Mesendoderm (in vitro differentiated cells): ENCODE measurements at regions not wholly inside any gene's neighbourhood (a gene's known extent, or its start where the extent isn't known, plus 50 kb on each side); places are given as distances from the start of the nearest gene placed in this dataset.
A peak's percentile ranks its signal among the peaks of the same experiment; 100 is the strongest.

Experiments
- DNase-seq: peaks from one replicate; pipeline ENCODE4 v3.0.0; 2013
- H2AK5ac ChIP-seq: 2 replicates; pipeline ENCODE4 v1.6.1; 2013; ENCODE audit warnings: low read length, inconsistent platforms
- H2BK120ac ChIP-seq: 2 replicates; pipeline ENCODE4 v1.6.1; 2013; ENCODE audit warnings: low read depth, mild to moderate bottlenecking, low read length, moderate library complexity, mixed read lengths
- H2BK15ac ChIP-seq: replicated peaks from 2 replicates; pipeline ENCODE4 v1.6.1; 2013; ENCODE audit warnings: low read depth, mild to moderate bottlenecking, moderate library complexity
- H2BK5ac ChIP-seq: 2 replicates; pipeline ENCODE4 v1.6.1; 2013; ENCODE audit warnings: low read length, inconsistent platforms
- H3K18ac ChIP-seq: 2 replicates; pipeline ENCODE4 v1.6.1; 2013; ENCODE audit warnings: mild to moderate bottlenecking, low read length, mixed read lengths
- H3K23ac ChIP-seq: one replicate; pipeline ENCODE4 v1.6.1; 2013; ENCODE audit warnings: low read length
- H3K27ac ChIP-seq: 2 replicates; pipeline ENCODE4 v1.5.1; 2013; ENCODE audit warnings: low read depth, mild to moderate bottlenecking, inconsistent platforms, low read length, moderate library complexity
- H3K27me3 ChIP-seq: 2 replicates; pipeline ENCODE4 v1.6.1; 2013; ENCODE audit warnings: low read length, control low read depth, mild to moderate bottlenecking, inconsistent platforms; ENCODE audit not compliant: insufficient read depth, poor library complexity
- H3K36me3 ChIP-seq: 2 replicates; pipeline ENCODE4 v1.6.1; 2013; ENCODE audit warnings: low read length, inconsistent platforms; ENCODE audit not compliant: control insufficient read depth, insufficient read depth
- H3K4ac ChIP-seq: one replicate; pipeline ENCODE4 v1.6.1; 2013; ENCODE audit warnings: low read depth, mild to moderate bottlenecking, low read length, moderate library complexity
- H3K4me1 ChIP-seq: 2 replicates; pipeline ENCODE4 v1.6.1; 2013; ENCODE audit warnings: low read depth, low read length, inconsistent platforms; ENCODE audit not compliant: control insufficient read depth
- H3K4me2 ChIP-seq: 2 replicates; pipeline ENCODE4 v1.6.1; 2013; ENCODE audit warnings: low read length
- H3K4me3 ChIP-seq: 2 replicates; pipeline ENCODE4 v1.5.1; 2013; ENCODE audit warnings: mild to moderate bottlenecking, low read length
- H3K56ac ChIP-seq: one replicate; pipeline ENCODE4 v1.6.1; 2013; ENCODE audit warnings: low read length
- H3K79me1 ChIP-seq: 2 replicates; pipeline ENCODE4 v1.6.1; 2013; ENCODE audit warnings: low read length, inconsistent platforms
- H3K79me2 ChIP-seq: 2 replicates; pipeline ENCODE4 v1.6.1; 2013; ENCODE audit warnings: mild to moderate bottlenecking, low read length; ENCODE audit not compliant: control insufficient read depth, insufficient read depth
- H3K9ac ChIP-seq: 2 replicates; pipeline ENCODE4 v1.6.1; 2013; ENCODE audit warnings: low read length, inconsistent platforms
- H4K5ac ChIP-seq: one replicate; pipeline ENCODE4 v1.6.1; 2013; ENCODE audit warnings: low read length
- H4K8ac ChIP-seq: one replicate; pipeline ENCODE4 v1.6.1; 2013; ENCODE audit warnings: low read depth, mild to moderate bottlenecking, control low read depth, low read length, moderate library complexity
- WGBS: extraction: QIAGEN DNeasy Blood & Tissue Kit; methylation state at CpG from one replicate; pipeline ENCODE4 v1.1.7; 2013; ENCODE audit warnings: low lambda C conversion rate, missing lambda C conversion rate; ENCODE audit not compliant: insufficient coverage; ENCODE audit errors: extremely low coverage; 5-methylcytosine and 5-hydroxymethylcytosine counted together

DNA sequence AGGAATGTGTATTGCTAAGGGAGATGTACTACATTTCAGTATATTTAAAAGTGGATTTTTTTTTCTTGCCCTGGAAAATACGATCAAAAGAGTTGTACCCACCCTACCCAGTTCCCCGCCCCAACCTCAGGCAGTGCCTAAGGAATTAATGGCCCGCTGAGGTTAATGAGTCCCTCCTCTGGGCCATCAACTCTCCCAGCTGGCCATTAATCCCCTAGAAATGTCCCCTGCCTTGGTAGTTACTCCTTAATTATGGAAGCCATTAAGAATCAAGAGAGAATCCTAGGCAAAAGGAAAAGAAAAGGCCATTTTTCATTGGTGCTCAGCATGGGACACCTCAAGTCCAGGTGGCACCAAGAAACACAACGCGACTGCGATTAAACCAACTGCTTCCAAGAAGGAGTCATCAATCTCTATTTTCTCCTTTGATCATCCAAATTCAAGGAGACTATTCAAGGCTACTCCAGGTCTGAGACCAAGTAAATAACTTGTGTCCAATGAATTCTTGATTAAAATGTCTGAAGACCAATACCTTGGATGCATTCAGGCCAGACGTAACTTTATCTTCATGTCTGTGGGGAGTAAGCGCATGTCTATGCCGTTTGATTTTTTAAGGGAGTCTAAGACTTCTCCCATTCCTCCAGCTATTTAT, 1962.2 kb upstream of the WWC1 start:
- no peaks in the 10 kb centered on the region for H3K27me3 ChIP-seq
- no peak overlapping the region for H3K9ac ChIP-seq
- H3K27ac ChIP-seq, result no peak overlapping the region
- H3K36me3 ChIP-seq, result no peaks in the 10 kb centered on the region
- no peak for DNase-seq
- H3K56ac ChIP-seq, result no peak overlapping the region
- H3K4me1 ChIP-seq, result peaks cover 7% of the 10 kb centered on the region
- H2BK5ac ChIP-seq, result no peak overlapping the region
- no peak overlapping the region for H2BK120ac ChIP-seq
- no peak overlapping the region for H2AK5ac ChIP-seq
- no peak overlapping the region for H3K23ac ChIP-seq
- H3K4me2 ChIP-seq, result no peak overlapping the region
- H3K18ac ChIP-seq, result no peak overlapping the region
- WGBS, result no CpG with 5 or more reads among the region's 9 CpGs
- no peak overlapping the region for H4K5ac ChIP-seq
- no peak overlapping the region for H3K4me3 ChIP-seq
- no peaks in the 10 kb centered on the region for H3K79me1 ChIP-seq
- no peaks in the 10 kb centered on the region for H3K79me2 ChIP-seq
- no peak overlapping the region for H2BK15ac ChIP-seq
- no peak overlapping the region for H4K8ac ChIP-seq
- H3K4ac ChIP-seq, result no peak overlapping the region

DNA sequence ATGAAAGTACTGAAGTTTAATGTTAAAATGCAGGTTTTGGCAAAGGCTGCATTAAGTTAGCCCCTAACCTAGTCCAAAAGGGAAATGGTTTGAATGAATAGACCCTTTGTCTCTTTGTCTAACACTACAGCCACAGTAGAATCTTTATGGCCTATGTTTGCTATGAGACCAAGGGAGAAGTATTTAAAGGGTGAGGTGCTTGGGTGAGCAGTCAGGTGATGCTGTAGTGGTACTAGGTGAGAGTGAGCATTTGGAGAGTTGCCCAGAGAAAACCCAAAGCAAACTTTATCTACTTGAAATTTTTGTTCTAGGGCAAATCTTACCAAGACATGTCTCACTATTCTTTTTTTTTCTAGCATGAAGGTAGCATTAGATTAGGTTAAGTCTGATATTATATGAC, 1961.4 kb upstream of the WWC1 start:
- DNase-seq, result no peak
- H3K27ac ChIP-seq, result no peak overlapping the region

DNA sequence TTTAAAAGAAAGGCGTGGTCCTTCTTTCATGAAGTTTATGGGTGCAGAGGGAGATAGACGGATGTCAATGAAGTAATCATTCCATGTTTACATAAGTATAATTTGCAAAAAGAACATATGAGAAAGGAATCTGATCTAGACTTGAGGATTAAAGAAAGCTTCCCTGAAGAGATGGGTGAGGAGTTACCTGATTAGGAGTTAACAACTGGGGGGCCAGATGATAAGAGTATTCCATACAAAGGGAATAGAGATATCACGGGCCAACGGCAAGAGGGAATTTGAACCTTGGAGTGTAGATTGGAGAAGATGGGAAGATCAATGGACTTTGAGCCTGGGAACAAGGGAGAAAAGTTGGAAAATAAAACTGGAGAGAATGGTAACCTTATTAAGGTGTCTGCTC, 1959.9 kb upstream of the WWC1 start:
- Histone ChIP-seq H3K4ac (no peak overlapping the region), H3K27me3 (no peaks in the 10 kb centered on the region), H3K56ac (no peak overlapping the region), H2BK15ac (no peak overlapping the region), H4K5ac (no peak overlapping the region), H2BK5ac (no peak overlapping the region), H2BK120ac (no peak overlapping the region), H3K4me3 (no peak overlapping the region), H3K27ac (no peak overlapping the region), H3K79me2 (no peaks in the 10 kb centered on the region), H3K4me2 (no peak overlapping the region), H3K79me1 (no peaks in the 10 kb centered on the region), H3K23ac (no peak overlapping the region), H3K9ac (no peak overlapping the region), H2AK5ac (no peak overlapping the region), H3K4me1 (no peaks in the 10 kb centered on the region), H3K36me3 (no peaks in the 10 kb centered on the region), H4K8ac (no peak overlapping the region), H3K18ac (no peak overlapping the region)
- WGBS, result no CpG with 5 or more reads among the region's 4 CpGs
- DNase-seq, result peak; percentile 61

More for the DNA sequence above, 1961.4 kb upstream of the WWC1 start:
- no peaks in the 10 kb centered on the region for H3K27me3 ChIP-seq
- H3K56ac ChIP-seq, result no peak overlapping the region
- no peak overlapping the region for H2BK120ac ChIP-seq
- H3K4me2 ChIP-seq, result no peak overlapping the region
- no peaks in the 10 kb centered on the region for H3K36me3 ChIP-seq
- H2BK5ac ChIP-seq, result no peak overlapping the region
- H2BK15ac ChIP-seq, result no peak overlapping the region
- peaks cover 4% of the 10 kb centered on the region for H3K4me1 ChIP-seq
- H3K18ac ChIP-seq, result no peak overlapping the region
- H3K79me2 ChIP-seq, result no peaks in the 10 kb centered on the region
- no peak overlapping the region for H3K4ac ChIP-seq
- no peak overlapping the region for H4K8ac ChIP-seq
- H4K5ac ChIP-seq, result no peak overlapping the region
- H3K79me1 ChIP-seq, result no peaks in the 10 kb centered on the region
- no peak overlapping the region for H3K9ac ChIP-seq
- H2AK5ac ChIP-seq, result no peak overlapping the region
- H3K23ac ChIP-seq, result no peak overlapping the region
- H3K4me3 ChIP-seq, result no peak overlapping the region

DNA sequence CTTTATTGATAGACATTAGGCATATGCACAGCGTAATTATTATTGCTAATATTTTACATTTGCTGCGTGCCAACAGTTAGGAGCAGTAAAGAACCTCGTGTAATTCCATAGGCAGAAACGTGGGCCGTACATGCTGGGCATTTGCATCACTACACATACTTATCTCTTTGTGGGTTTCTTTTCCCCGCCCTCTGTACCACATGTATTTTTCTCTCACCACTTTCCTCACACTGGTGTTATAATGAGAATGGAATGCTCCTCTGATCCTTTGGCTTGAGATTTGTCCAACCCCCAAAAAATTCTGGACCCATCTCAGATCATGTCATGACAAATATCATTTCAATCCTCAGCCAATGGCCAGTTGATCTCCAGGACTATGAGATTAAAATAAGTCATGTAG, 1952.6 kb upstream of the WWC1 start:
- no peak overlapping the region for H3K23ac ChIP-seq
- no peaks in the 10 kb centered on the region for H3K79me1 ChIP-seq
- H2BK5ac ChIP-seq, result no peak overlapping the region
- H3K4me2 ChIP-seq, result no peak overlapping the region
- H3K27ac ChIP-seq, result no peak overlapping the region
- H4K8ac ChIP-seq, result no peak overlapping the region
- no peak overlapping the region for H2BK15ac ChIP-seq
- H3K56ac ChIP-seq, result no peak overlapping the region
- WGBS, result no CpG with 5 or more reads among the region's 6 CpGs
- H3K9ac ChIP-seq, result no peak overlapping the region
- no peak overlapping the region for H2BK120ac ChIP-seq
- DNase-seq, result no peak
- no peak overlapping the region for H3K4me3 ChIP-seq
- H2AK5ac ChIP-seq, result no peak overlapping the region
- H3K4ac ChIP-seq, result no peak overlapping the region
- H3K79me2 ChIP-seq, result no peaks in the 10 kb centered on the region
- H3K36me3 ChIP-seq, result no peaks in the 10 kb centered on the region
- no peak overlapping the region for H4K5ac ChIP-seq
- H3K27me3 ChIP-seq, result no peaks in the 10 kb centered on the region
- peaks cover 1% of the 10 kb centered on the region for H3K4me1 ChIP-seq
- no peak overlapping the region for H3K18ac ChIP-seq

DNA sequence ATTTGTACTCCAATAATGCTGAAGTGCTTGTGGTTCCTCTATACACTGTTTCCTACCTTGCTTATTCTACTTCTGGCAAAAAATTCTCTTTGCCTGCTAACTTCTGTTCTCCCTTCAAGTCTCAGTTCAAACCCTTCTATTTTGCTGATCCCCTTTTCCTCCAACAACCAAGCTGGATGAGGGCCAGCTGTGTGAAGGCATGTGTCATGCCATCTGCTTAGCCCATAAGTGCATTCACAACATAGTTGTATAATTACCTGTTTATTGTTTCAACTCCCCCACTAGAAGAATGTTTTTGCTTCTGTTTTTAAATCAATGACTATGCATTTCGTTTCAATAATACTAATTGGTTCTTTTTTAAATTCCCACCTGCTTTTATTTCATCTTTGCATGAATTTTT, 1951.4 kb upstream of the WWC1 start:
- Histone ChIP-seq H3K27me3 (no peaks in the 10 kb centered on the region), H4K5ac (no peak overlapping the region), H2AK5ac (no peak overlapping the region), H3K4me3 (no peak overlapping the region), H2BK5ac (no peak overlapping the region), H3K56ac (no peak overlapping the region), H2BK120ac (no peak overlapping the region), H3K4ac (no peak overlapping the region), H3K79me1 (no peaks in the 10 kb centered on the region), H3K27ac (no peak overlapping the region), H3K79me2 (no peaks in the 10 kb centered on the region), H3K9ac (no peak overlapping the region), H3K18ac (peak overlapping the region; percentile 12), H2BK15ac (no peak overlapping the region), H4K8ac (no peak overlapping the region), H3K23ac (no peak overlapping the region), H3K4me2 (no peak overlapping the region), H3K36me3 (no peaks in the 10 kb centered on the region), H3K4me1 (peaks cover 1% of the 10 kb centered on the region)
- no peak for DNase-seq
- WGBS, result no CpG with 5 or more reads among the region's 1 CpG

DNA sequence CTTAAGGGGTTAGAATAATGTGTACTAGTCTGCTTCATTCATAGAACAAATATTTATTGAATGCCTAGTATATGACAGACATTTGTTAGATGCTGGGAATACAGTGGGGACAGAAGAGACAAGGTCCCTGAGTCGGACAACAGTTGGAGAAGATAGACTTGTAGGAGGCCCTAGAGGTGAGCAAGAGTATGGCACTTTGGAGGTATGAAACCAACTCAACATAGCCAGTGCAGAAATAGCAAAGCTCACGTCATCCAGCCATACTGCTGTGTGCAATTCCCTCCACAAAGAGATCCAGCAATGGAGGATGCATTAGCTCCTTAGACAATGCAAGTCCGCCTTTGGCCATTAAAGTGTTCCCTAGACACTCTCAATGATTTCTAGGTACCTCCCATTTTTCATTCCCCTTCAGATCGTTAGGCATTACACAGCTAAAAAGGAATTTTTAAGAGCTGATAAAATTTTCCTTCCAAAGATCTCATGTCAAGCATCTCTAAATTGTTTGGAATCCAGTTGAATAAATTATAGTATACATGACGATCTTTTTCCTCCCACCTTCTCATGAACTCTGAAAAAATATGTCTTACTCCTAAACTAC, 1949.6 kb upstream of the WWC1 start:
- Histone ChIP-seq H4K5ac (no peak overlapping the region), H3K27me3 (no peaks in the 10 kb centered on the region), H3K4me3 (no peak overlapping the region), H4K8ac (no peak overlapping the region), H3K36me3 (no peaks in the 10 kb centered on the region), H3K9ac (no peak overlapping the region), H3K18ac (no peak overlapping the region), H3K23ac (no peak overlapping the region), H2AK5ac (no peak overlapping the region), H2BK15ac (no peak overlapping the region), H3K79me1 (no peaks in the 10 kb centered on the region), H3K4ac (no peak overlapping the region), H3K27ac (no peak overlapping the region), H2BK5ac (no peak overlapping the region), H2BK120ac (no peak overlapping the region), H3K79me2 (no peaks in the 10 kb centered on the region), H3K56ac (no peak overlapping the region), H3K4me2 (no peak overlapping the region), H3K4me1 (peaks cover 1% of the 10 kb centered on the region)
- no CpG with 5 or more reads among the region's 5 CpGs for WGBS
- peak; percentile 40 for DNase-seq
